Fibroblast of peridontal ligament (primary cell): ENCODE measurements at regions not wholly inside any gene's neighbourhood (a gene's known extent, or its start where the extent isn't known, plus 50 kb on each side); places are given as distances from the start of the nearest gene placed in this dataset.
"Not testable (repeated sequence)": the region's sequence is repeated elsewhere in the genome, so short reads cannot be mapped to it uniquely, and the experiment has no call there.

Experiments
- DNase-seq: peaks from one replicate; pipeline ENCODE4 v3.0.0-alpha.2; 2010; ENCODE audit errors: extremely low read depth

DNA sequence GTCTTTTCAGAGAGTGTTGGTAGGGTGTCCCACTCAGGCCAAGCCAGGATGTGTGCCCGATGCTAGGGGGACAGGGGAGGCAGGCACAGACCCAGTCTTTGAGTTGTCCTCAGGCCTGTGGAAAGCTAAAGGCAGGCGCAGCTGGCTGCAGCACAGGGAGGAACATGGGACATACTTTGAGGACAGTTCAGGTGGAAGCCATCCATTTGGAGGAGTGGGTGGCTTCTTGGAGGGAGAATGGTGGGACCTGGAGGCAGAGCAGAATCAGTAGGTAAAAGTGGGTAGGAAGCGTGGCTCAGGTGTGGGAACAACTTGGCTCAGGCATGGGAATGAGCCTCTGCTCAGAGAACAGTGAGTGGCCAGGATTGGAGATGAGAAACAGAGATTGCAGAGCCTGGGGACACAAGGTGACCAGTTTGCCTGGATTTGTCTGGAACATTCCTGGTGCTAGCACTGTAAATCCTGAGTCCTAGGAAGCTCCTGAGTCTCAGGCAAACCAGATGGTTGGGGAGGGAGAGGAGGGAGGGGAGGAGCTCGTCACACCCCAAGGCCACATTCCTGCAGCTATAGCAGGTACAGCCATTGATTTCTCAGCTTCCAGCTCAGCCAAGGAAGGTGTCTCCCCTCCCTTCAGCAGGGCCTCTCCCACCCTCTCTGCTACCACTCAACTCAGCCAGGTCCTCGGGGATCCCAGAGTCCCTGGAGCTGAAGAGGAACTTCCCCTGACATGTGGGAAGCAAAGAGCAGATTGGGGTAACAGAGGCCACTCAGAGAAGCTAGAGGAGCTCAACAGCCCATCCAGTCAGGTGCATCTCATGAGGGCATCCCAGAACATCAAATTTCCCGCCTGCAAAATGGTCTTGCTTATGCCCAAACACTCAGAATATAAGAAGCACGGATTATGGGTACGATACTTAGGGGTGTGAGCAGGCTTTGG is 65.2 kb upstream of the TINAGL1 start:
- DNase-seq, result no peak

DNA sequence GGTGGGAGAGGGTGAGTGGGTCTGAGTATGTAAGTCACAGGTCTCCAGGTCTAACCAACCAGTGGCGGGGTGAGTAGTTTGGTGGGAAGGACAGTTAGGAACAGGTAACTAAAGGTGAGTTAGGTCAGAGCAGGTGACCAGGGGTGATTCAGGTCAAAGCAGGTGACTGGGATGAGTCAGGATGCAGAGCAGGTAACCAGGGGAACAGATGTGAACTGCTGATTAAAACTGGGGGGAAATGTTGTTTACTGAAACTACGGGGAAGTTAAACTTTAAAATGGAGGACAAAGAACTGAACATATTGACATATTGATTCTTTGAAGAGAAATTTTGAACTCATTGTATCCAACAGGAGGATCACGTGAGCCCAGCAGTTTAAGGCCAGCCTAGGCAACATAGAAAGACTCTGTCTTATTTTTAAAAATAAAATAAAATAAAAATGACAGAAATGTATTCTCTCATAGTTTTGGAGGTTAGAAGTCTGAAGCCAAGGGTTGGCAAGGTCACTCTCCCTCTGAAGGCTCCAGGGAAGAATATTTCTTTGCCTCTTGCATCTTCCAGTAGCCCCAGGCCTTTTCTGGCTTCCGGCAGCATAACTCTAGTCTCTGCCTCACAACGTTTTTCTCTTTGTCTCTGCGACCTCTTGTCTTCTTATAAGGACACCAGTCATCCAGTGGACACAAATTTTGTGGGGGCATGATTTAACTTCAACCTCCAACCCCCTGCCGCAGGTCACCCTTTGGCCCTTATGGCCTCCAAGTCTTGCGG is 64.3 kb upstream of the TINAGL1 start:
- DNase-seq, result no peak

DNA sequence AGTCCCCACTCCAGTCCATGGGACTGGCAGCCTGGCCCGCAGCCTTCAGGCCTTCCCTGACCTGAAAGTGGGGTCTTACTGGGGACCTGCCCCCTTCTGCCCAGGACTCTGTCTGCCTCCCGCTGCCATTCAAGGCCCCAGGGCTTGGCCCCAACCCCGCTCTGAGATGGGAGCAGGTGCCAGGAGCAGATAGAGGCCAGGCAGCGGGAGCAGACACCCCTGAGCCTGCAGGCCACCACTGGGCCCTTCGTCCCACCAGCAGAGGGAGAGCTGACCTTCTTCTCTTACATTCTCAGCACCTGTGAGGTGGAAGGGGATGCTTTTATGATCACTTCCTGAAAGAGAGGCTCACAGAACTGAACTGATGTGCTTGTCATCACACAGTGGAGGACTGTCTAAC is 62.2 kb upstream of the TINAGL1 start:
- DNase-seq, result no peak

DNA sequence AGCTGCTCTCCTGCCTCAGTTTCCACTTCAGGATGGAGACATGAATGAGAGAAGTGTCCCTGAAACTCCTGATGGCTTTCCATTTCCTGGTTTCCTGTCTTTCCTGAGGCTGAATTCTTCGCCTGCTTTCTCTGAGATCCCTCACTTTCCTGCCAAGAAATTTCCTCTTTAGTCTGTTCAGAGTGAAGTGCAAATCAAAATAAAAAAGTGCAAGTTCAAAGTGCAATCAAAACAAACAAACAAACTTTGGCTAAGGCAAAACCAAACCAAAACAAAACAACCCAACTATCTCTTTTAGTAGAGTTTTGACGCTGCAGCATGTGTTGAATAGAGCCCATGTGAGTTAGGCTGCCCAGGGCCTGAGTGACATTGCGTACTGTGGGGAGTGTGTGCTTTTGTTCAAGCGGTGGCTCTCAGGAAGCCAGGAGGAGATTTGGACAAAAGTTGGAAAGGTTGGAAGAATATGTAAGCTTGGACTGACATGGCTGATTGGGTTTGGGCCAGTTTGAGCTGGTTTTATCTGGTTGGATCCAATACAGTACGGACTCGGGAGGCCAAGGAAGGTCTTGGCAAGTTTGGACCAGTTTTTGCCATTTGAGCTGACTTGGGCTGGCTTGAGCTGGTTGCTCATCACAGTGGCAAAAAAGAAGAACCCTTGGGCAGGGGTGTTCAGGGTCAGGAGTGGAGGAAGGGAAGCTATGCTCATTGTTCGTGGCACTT is 61.1 kb upstream of the TINAGL1 start:
- no peak for DNase-seq

DNA sequence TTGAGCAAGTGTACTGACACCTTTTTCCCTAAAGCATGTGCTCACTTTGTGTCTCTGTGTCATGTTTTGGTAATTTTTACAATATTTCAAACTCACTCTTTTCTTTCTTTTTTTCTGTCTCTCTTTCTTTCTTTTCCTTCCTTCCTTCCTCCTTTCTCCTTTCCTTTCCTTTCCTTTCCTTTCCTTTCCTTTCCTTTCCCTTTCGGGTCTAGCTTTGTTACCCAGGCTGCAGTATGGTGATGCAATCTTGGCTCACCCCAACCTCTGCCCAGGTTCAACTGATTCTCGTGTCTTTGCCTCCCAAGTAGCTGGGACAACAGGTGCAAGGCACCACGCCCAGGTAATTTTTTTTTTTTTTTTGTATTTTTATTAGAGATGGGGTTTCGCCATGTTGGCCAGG is 60.4 kb upstream of the TINAGL1 start:
- no peak for DNase-seq

DNA sequence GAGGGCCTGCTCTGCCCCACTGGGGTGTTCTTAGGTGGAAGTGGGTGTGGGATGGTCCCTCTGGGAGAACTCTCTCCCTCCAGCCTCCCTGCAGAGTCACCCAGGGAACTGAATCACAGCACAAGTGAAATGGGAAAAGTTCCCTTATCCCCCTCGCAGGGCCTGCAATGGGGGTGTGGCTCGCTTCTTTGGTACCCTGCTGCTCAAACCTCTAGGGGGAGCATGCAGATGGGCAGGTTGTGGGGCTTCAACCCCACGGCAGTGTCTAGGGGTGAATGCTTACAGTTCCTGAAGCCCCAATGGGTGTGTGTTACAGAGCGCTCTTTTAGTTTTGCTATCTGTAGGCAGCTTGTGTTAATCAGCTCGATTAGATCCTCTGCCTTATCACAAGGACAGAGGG is 59.0 kb upstream of the TINAGL1 start:
- no peak for DNase-seq

DNA sequence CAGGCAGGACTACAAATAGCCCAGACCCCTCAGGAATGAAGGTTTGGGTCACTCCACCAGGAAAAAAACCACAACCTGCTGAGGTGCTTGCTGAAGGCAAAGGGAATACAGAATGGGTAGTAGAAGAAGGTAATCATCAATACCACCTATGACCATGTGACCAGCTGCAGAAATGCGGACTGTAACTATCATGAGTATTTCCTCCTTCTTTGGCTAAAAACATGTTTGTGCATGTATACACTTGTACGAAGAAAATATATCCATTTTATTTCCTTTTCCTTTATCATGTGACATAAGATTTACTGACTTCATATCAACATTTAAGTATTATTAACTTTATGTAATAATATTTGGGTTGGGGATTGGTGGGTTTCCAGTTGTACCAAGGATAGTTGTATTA is 58.3 kb upstream of the TINAGL1 start:
- DNase-seq, result not testable (repeated sequence)

DNA sequence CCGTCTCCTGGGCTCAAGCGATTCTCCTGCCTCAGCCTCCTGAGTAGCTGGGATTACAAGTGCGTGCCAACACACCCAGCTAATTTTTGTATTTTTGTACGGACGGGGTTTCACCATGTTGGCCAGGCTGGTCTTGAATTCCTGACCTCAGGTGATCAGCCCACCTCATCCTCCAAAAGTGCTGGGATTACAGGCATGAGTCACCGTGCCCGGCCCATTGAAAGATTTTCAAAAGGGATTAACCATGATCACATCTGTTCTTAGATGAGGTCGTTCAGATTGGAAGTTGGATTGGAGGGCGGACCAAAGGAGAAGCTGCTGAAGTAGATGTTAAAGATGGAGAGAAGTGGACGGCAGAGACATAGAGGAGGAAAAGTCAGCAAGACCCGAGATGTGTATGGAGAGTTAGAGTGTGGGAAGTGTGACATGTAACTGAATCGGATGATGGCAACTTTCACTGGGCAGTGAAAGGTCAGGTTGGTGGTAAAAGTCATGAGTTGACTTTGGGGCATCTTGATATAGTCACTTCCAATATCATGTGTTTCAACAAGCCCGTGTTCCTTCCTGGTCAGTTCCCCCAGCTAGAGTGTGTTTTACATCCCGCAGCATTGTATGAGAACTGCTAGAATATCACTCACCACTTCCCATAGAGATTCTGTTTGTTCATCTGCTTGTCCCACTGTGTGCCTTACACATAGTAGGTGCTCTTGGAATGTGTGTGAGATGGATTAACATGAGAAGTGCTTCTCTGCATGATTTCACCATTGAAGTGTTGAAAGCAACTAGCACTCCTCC is 54.4 kb upstream of the TINAGL1 start:
- no peak for DNase-seq

DNA sequence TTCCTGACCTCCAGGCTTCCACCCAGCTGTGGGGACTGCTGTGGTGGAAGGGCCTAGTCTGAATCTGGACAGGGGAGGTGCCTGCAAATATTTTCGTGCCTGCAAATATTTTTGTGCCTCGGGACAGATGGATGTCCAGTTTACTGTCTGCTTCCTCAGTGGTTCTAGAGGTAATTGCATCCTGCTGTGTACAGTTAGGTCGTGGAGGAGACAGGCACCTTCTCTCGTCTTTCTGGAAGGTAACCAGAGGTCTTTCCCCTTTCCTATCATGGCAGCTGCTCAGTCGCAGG is 53.8 kb upstream of the TINAGL1 start:
- DNase-seq, result no peak

DNA sequence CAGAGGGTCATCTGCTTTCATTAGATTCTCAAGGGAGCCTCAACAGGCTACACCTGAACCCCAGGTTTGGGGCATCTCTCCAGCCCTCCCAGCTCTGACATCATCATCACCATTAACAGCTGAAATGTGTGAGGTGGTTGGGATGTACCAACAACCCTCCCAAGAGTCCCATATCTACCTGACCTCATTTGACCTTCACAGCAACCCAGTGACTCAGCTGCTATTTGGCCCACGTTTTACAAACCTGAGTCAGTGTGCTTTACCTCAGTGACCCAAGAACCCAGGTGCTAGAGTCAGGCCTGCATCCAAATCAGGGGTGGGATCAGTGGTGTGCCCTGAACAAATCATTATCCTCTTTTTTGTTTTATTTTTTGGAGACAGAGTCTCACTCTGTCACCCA is 53.3 kb upstream of the TINAGL1 start:
- no peak for DNase-seq

DNA sequence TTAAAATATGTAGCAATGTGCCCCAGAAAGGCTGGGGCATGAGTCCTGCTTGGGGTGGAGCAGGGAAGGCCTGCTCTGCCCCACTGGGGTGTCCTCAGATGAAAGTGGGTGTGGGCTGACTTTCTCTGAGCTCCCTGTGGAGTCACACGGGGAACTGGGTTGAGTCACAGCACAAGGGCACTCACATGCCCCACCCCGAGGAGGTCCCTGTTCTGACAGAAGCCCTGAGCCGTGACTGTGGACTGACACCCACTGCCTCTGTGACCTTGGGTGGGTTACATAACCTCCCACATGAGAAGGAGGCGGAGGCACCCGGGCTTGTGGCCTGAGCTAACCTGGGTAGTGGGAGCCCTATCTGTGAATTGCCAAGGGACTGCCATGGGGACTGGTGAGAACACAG is 52.5 kb upstream of the TINAGL1 start:
- DNase-seq, result no peak

DNA sequence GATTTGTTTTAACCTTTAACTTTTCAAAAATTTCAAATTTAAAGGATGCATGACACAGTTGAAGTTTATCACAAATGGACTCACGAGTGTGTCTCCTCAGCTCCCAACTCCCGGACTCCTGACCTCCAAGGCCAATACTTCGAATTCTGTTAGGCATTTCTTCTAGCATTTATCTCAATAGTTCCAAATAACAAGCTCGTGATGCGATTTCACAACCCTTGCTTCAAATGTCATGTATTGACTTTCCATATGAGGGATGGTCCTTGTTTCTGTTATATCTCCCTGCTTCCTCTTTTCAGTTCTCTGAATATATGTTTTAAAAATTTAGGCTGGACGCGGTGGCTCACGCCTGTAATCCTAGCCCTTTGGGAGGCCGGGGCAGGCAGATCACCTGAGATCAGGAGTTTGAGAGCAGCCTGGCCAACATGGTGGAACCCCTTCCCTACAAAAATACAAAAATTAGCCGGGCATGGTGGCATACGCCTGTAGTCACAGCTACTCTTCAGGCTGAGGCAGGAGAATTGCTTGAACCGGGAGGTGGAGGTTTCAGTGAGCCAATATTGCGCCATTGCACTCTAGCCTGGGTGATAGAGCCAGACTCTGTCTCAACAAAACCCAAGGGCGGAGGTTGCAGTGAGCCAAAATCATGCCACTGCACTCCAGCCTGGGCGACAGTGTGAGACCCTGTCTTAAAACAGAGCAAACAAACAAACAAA is 52.0 kb upstream of the TINAGL1 start:
- no peak for DNase-seq
